T-cell (primary cell): ENCODE measurements at regions not wholly inside any gene's neighbourhood (a gene's known extent, or its start where the extent isn't known, plus 50 kb on each side); places are given as distances from the start of the nearest gene placed in this dataset.

Experiments used
- ATAC-seq, 4 experiments: fragments of 200-7000 bp in 3 of 4; fragments of 150-1000 bp in 1 of 4; cut with Tn5 transposase; replicated peaks in 1 of 4; 1 replicate in 3 of 4; 2 replicates in 1 of 4; pipeline ENCODE4 v1.10.0; 2021; ENCODE audit warnings: moderate library complexity in 3 of 4, mild to moderate bottlenecking in 2 of 4, moderate number of reproducible peaks in 1 of 4
- CTCF ChIA-PET, 2 donors: fragments of 300-600 bp; sonication (Branson Sonifier 250); formaldehyde crosslinking; loops; one replicate each; lab custom pipeline; 2022; ENCODE audit warnings: antibody characterized with exemption in 2 of 2; lab: Charles Lee
- POLR2A ChIA-PET, 2 donors: fragments of 300-600 bp; sonication (Branson Sonifier 250); formaldehyde crosslinking; loops; one replicate each; lab custom pipeline; 2022; ENCODE audit warnings: antibody characterized with exemption in 2 of 2; lab: Charles Lee
- DNase-seq, 35 experiments: peaks; one replicate each; pipeline versions ENCODE4 v3.0.0 to v3.0.0-alpha.2; 2013 to 2023
- H3K27ac ChIP-seq: one replicate; pipeline ENCODE4 v1.5.1; 2013; ENCODE audit warnings: low read length
- H3K27me3 ChIP-seq, 2 experiments: replicated peaks in 1 of 2; 1 replicate in 1 of 2; 2 replicates in 1 of 2; pipeline versions ENCODE4 v1.6.1 to v1.7.0; 2013; ENCODE audit warnings: low read length in 1 of 2, mixed read lengths in 1 of 2; ENCODE audit not compliant: control insufficient read depth in 2 of 2, insufficient read depth in 2 of 2; ENCODE audit errors: extremely low read depth in 1 of 2
- H3K36me3 ChIP-seq, 2 donors: 1 replicate in 1 of 2; 2 replicates in 1 of 2; pipeline versions ENCODE4 v1.6.1 to v1.7.0; 2013; ENCODE audit warnings: low read length in 1 of 2; ENCODE audit not compliant: control insufficient read depth in 2 of 2, insufficient read depth in 1 of 2; ENCODE audit errors: extremely low read depth in 1 of 2
- H3K4me1 ChIP-seq, 2 experiments: 1 replicate in 1 of 2; 2 replicates in 1 of 2; pipeline versions ENCODE4 v1.6.1 to v1.7.0; 2013; ENCODE audit warnings: low read length in 2 of 2, mixed read lengths in 1 of 2; ENCODE audit not compliant: insufficient read depth in 2 of 2, control insufficient read depth in 1 of 2; ENCODE audit errors: extremely low read depth in 1 of 2
- H3K4me3 ChIP-seq, 2 donors: 1 replicate in 1 of 2; 2 replicates in 1 of 2; pipeline versions ENCODE4 v1.5.1 to v1.7.0; 2013; ENCODE audit warnings: mild to moderate bottlenecking in 2 of 2, low read length in 1 of 2, moderate library complexity in 1 of 2; ENCODE audit not compliant: control insufficient read depth in 1 of 2; ENCODE audit errors: extremely low read depth in 1 of 2
- H3K9me3 ChIP-seq: 2 replicates; pipeline ENCODE4 v1.7.0; 2013
- H3K27ac Mint-ChIP-seq, 2 donors: one replicate each; pipeline ENCODE4 v1.8.0; 2020 to 2021; ENCODE audit warnings: mild to moderate bottlenecking in 2 of 2, mixed read lengths in 2 of 2
- H3K27me3 Mint-ChIP-seq, 2 donors: one replicate each; pipeline ENCODE4 v1.8.0; 2021 to 2022; ENCODE audit warnings: mixed read lengths in 2 of 2
- H3K36me3 Mint-ChIP-seq: one replicate; pipeline ENCODE4 v1.8.0; 2021; ENCODE audit warnings: mixed read lengths
- H3K4me1 Mint-ChIP-seq, 3 donors: one replicate each; pipeline ENCODE4 v1.8.0; 2020 to 2022; ENCODE audit warnings: mixed read lengths in 3 of 3, mild to moderate bottlenecking in 1 of 3
- H3K4me3 Mint-ChIP-seq, 3 donors: one replicate each; pipeline ENCODE4 v1.8.0; 2020 to 2022; ENCODE audit warnings: mild to moderate bottlenecking in 3 of 3, mixed read lengths in 3 of 3, moderate library complexity in 3 of 3
- H3K9me3 Mint-ChIP-seq, 3 donors: one replicate each; pipeline ENCODE4 v1.8.0; 2020 to 2022; ENCODE audit warnings: mixed read lengths in 3 of 3
- WGBS: methylation state at CpG from one replicate; pipeline ENCODE4 v1.1.5; 2013; ENCODE audit warnings: missing lambda C conversion rate; ENCODE audit not compliant: insufficient coverage; 5-methylcytosine and 5-hydroxymethylcytosine counted together

DNA sequence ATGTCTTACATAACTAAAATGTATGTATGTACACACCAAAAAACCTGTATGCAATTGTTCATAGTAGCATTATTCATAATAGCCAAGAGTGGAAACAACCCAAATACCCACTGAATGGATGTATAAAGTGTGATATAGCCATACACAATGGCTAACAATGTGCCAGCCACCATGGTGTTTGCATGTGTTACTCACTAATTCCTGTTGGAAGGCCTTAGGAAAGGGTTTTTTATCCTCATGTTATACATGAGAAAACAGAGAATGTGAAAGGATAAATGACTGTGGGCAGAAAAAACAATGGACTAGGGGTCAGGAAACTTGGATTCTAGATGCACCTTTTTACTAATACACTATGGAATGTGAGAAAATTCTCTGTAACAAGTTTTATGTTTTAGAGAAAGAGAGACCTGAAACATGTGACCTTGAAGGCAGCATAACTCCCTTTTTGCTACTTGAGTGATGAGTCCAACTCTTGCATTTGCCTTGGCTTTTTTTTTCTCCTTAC lies 55.7 kb downstream of the TIGD2 start:
- Histone ChIP-seq H3K4me3 (no peak overlapping the region), H3K36me3 (no peaks in the 10 kb centered on the region), H3K4me1 (no peaks in the 10 kb centered on the region), H3K27me3 (no peaks in the 10 kb centered on the region), H3K27ac (no peak overlapping the region), H3K9me3 (no peaks in the 10 kb centered on the region)
- Mint-ChIP-seq H3K9me3 (no peaks in the 10 kb centered on the region), H3K27me3 (peaks cover 0 to 11% of the 10 kb centered on the region in 2 donors), H3K36me3 (no peaks in the 10 kb centered on the region), H3K4me1 (no peaks in the 10 kb centered on the region), H3K4me3 (no peak overlapping the region), H3K27ac (no peak overlapping the region)
- ATAC-seq = no peak
- ChIA-PET POLR2A (no interaction called here), CTCF (no interaction called here)
- DNase-seq = no peak

DNA sequence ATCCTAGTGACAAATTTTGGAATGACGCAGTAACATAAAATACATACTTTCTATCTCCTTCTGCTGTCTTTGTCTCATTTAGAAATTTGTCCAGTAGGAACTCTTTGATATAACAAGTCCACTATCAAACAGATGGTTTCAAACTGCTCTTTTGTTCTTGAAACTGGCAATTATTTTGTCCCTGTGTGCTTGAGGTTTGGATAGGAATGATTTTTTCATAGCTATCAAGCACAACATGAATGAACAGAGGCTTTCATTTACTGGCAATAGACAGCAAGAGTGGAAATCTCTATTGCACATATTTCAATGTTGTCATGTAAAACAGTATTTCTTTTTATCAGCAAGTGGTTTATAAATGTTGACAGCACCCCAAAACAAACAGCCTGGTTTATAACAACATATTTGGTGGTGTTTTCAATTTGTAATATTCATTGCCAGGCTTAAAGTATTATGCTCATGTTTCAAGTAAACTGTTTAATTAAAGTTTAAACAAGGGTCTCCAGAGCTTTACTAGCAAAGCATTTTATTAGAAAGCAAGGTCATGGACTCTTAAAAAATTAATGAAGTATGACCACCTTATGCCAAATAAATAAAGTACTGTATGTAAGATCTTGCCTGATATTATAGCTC lies 60.0 kb downstream of the TIGD2 start:
- ATAC-seq (no peak), DNase-seq (no peak)
- H3K9me3 ChIP-seq = no peaks in the 10 kb centered on the region
- Mint-ChIP-seq H3K9me3 (no peaks in the 10 kb centered on the region), H3K4me3 (no peak overlapping the region), H3K27me3 (peaks cover 0 to 11% of the 10 kb centered on the region in 2 donors), H3K4me1 (no peaks in the 10 kb centered on the region), H3K36me3 (no peaks in the 10 kb centered on the region), H3K27ac (no peak overlapping the region)
- no peak overlapping the region for H3K4me3 ChIP-seq
- H3K36me3 ChIP-seq = no peaks in the 10 kb centered on the region
- ChIA-PET CTCF (interaction anchor here in 1 of 2 donors (1.5 kb wide), 1 partner anchor 10 kb away, joined by 3 read pairs; no protein-coding TSS in a partner anchor), POLR2A (no interaction called here)
- no peaks in the 10 kb centered on the region for H3K27me3 ChIP-seq
- no CpG with 5 or more reads among the region's 1 CpG for WGBS
- no peaks in the 10 kb centered on the region for H3K4me1 ChIP-seq
- H3K27ac ChIP-seq = no peak overlapping the region

DNA sequence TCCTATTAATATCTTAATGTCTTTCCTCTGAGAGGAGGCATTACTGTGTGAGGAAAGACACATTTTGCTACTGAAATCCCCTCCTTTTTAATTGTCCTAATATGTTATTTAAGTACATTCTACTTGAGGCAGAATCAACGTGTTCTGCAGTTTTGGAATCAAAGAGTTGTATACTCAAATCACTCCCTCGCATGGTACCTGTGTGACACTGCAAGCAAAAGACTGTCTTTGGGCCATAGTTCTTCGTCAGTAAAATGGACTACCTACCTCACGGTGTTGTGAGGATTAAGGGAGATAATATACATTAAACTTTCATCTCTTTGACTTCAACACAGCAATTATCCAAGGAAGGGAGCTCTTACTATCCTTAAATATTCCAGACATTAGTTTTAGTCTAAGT lies 61.5 kb downstream of the TIGD2 start:
- H3K4me1 ChIP-seq = no peaks in the 10 kb centered on the region
- CTCF ChIA-PET = interaction anchor here in 1 of 2 donors (0.5 kb wide), 1 partner anchor 218 kb away, joined by 3 read pairs; no protein-coding TSS in a partner anchor
- Mint-ChIP-seq H3K9me3 (no peaks in the 10 kb centered on the region), H3K4me3 (no peak overlapping the region), H3K4me1 (no peaks in the 10 kb centered on the region), H3K36me3 (no peaks in the 10 kb centered on the region), H3K27ac (no peak overlapping the region), H3K27me3 (peaks cover 0 to 11% of the 10 kb centered on the region in 2 donors)
- ATAC-seq (no peak), DNase-seq (no peak)
- H3K36me3 ChIP-seq = no peaks in the 10 kb centered on the region
- no peak overlapping the region for H3K27ac ChIP-seq
- no CpG with 5 or more reads among the region's 4 CpGs for WGBS
- no peaks in the 10 kb centered on the region for H3K9me3 ChIP-seq
- POLR2A ChIA-PET = no interaction called here
- H3K27me3 ChIP-seq = no peaks in the 10 kb centered on the region
- H3K4me3 ChIP-seq = no peak overlapping the region

DNA sequence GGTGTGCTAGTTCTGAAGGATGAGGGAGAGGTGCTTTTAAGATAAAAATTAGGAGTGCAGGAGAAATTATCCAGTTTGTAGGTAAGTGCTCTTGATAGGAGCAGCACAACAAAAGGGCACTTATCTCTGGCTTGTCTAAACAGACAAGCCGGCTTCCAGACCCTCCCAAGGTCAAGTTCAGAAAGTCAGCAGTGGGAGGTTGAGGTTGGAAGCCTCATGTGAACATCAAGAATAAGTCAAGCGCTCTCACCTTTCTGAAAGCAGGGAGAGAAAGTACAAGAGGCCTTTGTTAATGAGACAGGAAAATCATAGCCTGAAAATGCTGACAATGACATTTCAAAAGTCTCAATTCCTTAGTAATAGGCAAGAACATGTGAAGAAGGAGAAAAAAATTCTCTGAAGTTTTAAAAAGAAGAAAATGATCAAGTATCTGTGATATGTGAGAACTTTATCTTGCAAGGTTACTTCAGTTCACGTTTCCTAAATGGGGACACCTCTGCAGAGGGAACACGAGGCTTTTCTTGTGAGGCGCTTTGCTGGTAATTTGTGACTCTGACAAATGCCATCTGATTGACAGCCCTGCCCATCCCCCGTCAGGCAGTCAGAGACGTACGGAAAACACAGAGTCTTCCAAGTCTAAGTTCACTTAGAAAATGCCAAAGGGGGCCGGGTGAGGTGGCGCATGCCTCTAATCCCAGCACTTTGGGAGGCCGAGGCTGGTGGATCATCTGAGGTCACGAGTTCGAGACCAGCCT lies 62.2 kb downstream of the TIGD2 start:
- H3K4me3 Mint-ChIP-seq = no peak overlapping the region
- H3K4me1 Mint-ChIP-seq = no peaks in the 10 kb centered on the region
- Histone ChIP-seq H3K4me1 (no peaks in the 10 kb centered on the region), H3K36me3 (no peaks in the 10 kb centered on the region), H3K27ac (no peak overlapping the region), H3K27me3 (no peaks in the 10 kb centered on the region), H3K9me3 (no peaks in the 10 kb centered on the region), H3K4me3 (no peak overlapping the region)
- peaks cover 0 to 11% of the 10 kb centered on the region in 2 donors for H3K27me3 Mint-ChIP-seq
- H3K27ac Mint-ChIP-seq = no peak overlapping the region
- DNase-seq (no peak), ATAC-seq (no peak)
- no peaks in the 10 kb centered on the region for H3K9me3 Mint-ChIP-seq
- WGBS = 88% methylated on average over 7 of the region's 13 CpGs
- no peaks in the 10 kb centered on the region for H3K36me3 Mint-ChIP-seq
- POLR2A ChIA-PET = no interaction called here
- CTCF ChIA-PET = no interaction called here

GRCh38 chr4:89174784-89175183 lies 63.5 kb downstream of the TIGD2 start:
- H3K4me1 Mint-ChIP-seq = no peaks in the 10 kb centered on the region
- ChIA-PET CTCF (no interaction called here), POLR2A (no interaction called here)
- no peaks in the 10 kb centered on the region for H3K36me3 Mint-ChIP-seq
- ATAC-seq (no peak), DNase-seq (no peak)
- no peaks in the 10 kb centered on the region for H3K9me3 Mint-ChIP-seq
- no peak overlapping the region for H3K27ac Mint-ChIP-seq
- H3K27me3 ChIP-seq = no peaks in the 10 kb centered on the region
- no peak overlapping the region for H3K4me3 ChIP-seq
- no peak overlapping the region for H3K27ac ChIP-seq
- H3K4me1 ChIP-seq = no peaks in the 10 kb centered on the region
- WGBS = 88% methylated on average over 4 of the region's 6 CpGs
- no peaks in the 10 kb centered on the region for H3K36me3 ChIP-seq
- H3K4me3 Mint-ChIP-seq = no peak overlapping the region
- H3K9me3 ChIP-seq = no peaks in the 10 kb centered on the region
- H3K27me3 Mint-ChIP-seq = peaks cover 0 to 11% of the 10 kb centered on the region in 2 donors

GRCh38 chr4:89175611-89176010 lies 64.3 kb downstream of the TIGD2 start:
- H3K4me1 Mint-ChIP-seq = no peaks in the 10 kb centered on the region
- H3K27ac Mint-ChIP-seq = no peak overlapping the region
- Histone ChIP-seq H3K4me3 (no peak overlapping the region), H3K27ac (no peak overlapping the region), H3K9me3 (no peaks in the 10 kb centered on the region), H3K27me3 (no peaks in the 10 kb centered on the region), H3K4me1 (no peaks in the 10 kb centered on the region), H3K36me3 (no peaks in the 10 kb centered on the region)
- H3K36me3 Mint-ChIP-seq = no peaks in the 10 kb centered on the region
- ChIA-PET POLR2A (no interaction called here), CTCF (interaction anchor here in 1 of 2 donors (0.6 kb wide), 1 partner anchor 739 kb away, joined by 3 read pairs; no protein-coding TSS in a partner anchor)
- peaks cover 0 to 11% of the 10 kb centered on the region in 2 donors for H3K27me3 Mint-ChIP-seq
- DNase-seq = no peak
- no peak for ATAC-seq
- no peaks in the 10 kb centered on the region for H3K9me3 Mint-ChIP-seq
- H3K4me3 Mint-ChIP-seq = no peak overlapping the region
